ENCODE measurements at regions not wholly inside any gene's neighbourhood (a gene's known extent, or its start where the extent isn't known, plus 50 kb on each side); places are given as distances from the start of the nearest gene placed in this dataset.
"Not testable (repeated sequence)": the region's sequence is repeated elsewhere in the genome, so short reads cannot be mapped to it uniquely, and the experiment has no call there.

GRCh38 chr5:125660231-125660895, 762.8 kb upstream of the GRAMD2B start:
- no peak for DNase-seq (ENCODE audit: low read depth)
- no peak for TF ChIP-seq CTCF (IDR thresholded peaks at IDR 0.05; ENCODE audit: insufficient read depth, low read depth, low read length)
- H3K4me3 ChIP-seq (ENCODE audit: low read depth, low read length): no peak overlapping the region

- no peak for TF ChIP-seq CTCF (IDR thresholded peaks at IDR 0.05; ENCODE audit: insufficient read depth, low read depth, low read length)
- no peak overlapping the region for H3K4me3 ChIP-seq (ENCODE audit: low read depth, low read length)
- no peak for DNase-seq (ENCODE audit: low read depth)
Measured at GRCh38 chr5:125661584-125661983, 761.6 kb upstream of the GRAMD2B start.

GRCh38 chr5:125668884-125669283, 754.3 kb upstream of the GRAMD2B start:
- no peak overlapping the region for H3K4me3 ChIP-seq (ENCODE audit: low read depth, low read length)
- no peak for DNase-seq (ENCODE audit: low read depth)
- TF ChIP-seq CTCF (IDR thresholded peaks at IDR 0.05; ENCODE audit: insufficient read depth, low read depth, low read length): no peak

- TF ChIP-seq CTCF (IDR thresholded peaks at IDR 0.05; ENCODE audit: insufficient read depth, low read depth, low read length): no peak
- DNase-seq (ENCODE audit: low read depth): no peak
- no peak overlapping the region for H3K4me3 ChIP-seq (ENCODE audit: low read depth, low read length)
Measured at GRCh38 chr5:125673359-125673950, 749.8 kb upstream of the GRAMD2B start.

GRCh38 chr5:125679522-125679921, 743.7 kb upstream of the GRAMD2B start:
- no peak for TF ChIP-seq CTCF (IDR thresholded peaks at IDR 0.05; ENCODE audit: insufficient read depth, low read depth, low read length)
- H3K4me3 ChIP-seq (ENCODE audit: low read depth, low read length): no peak overlapping the region
- no peak for DNase-seq (ENCODE audit: low read depth)

- H3K4me3 ChIP-seq (ENCODE audit: low read depth, low read length): no peak overlapping the region
- no peak for DNase-seq (ENCODE audit: low read depth)
- TF ChIP-seq CTCF (IDR thresholded peaks at IDR 0.05; ENCODE audit: insufficient read depth, low read depth, low read length): no peak
Measured at GRCh38 chr5:125683669-125684068, 739.5 kb upstream of the GRAMD2B start.

GRCh38 chr5:125685771-125686170, 737.4 kb upstream of the GRAMD2B start:
- DNase-seq (ENCODE audit: low read depth): no peak
- H3K4me3 ChIP-seq (ENCODE audit: low read depth, low read length): no peak overlapping the region
- TF ChIP-seq CTCF (IDR thresholded peaks at IDR 0.05; ENCODE audit: insufficient read depth, low read depth, low read length): no peak

- not testable (repeated sequence) for DNase-seq (ENCODE audit: low read depth); H3K4me3 ChIP-seq (ENCODE audit: low read depth, low read length)
Measured at GRCh38 chr5:125691738-125692530, 731.3 kb upstream of the GRAMD2B start.

Data from fibroblast of villous mesenchyme (primary cell).